ENCODE measurements at regions not wholly inside any gene's neighbourhood (a gene's known extent, or its start where the extent isn't known, plus 50 kb on each side); places are given as distances from the start of the nearest gene placed in this dataset.

GRCh38 chr7:127478024-127478355, 85.5 kb upstream of the ZNF800 start:
- no peak for TF ChIP-seq EZH2phosphoT487 (IDR thresholded peaks at IDR 0.05; ENCODE audit: borderline replicate concordance, low read depth, low read length)
- no peak for TF ChIP-seq CTCF (conservative IDR thresholded peaks at IDR 0.05; ENCODE audit: low read length)
